ENCODE measurements at regions not wholly inside any gene's neighbourhood (a gene's known extent, or its start where the extent isn't known, plus 50 kb on each side); places are given as distances from the start of the nearest gene placed in this dataset.

DNA sequence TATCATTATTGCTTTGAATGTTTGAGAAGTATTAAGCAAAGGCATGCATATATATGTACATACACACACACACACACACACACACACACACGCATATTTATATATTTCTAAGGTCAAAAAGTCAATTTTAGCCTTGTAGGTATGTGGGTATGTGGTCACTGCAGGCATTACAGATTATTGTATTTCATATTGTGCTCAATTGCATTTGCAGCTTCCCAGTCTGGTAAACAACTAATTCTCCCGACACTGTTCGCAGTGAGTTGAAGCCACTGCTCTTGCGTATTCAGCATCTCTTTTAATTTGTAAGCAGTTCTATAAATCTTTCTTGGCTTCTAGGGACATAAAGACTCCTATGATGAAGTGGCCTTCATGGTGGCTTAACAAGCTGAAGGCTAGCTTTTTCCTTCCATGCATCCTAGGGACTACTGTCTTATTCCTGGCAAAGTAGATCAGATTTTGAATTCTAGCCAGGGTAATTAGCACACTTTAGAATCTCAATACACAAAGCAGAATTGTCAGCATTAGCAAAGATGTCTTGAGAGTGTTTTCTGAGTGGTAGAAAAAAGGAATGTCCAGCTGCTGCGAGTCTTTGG, 368.6 kb upstream of the NEGR1 start:
- peaks cover 2 to 5% of the 10 kb centered on the region in 2 donors for H3K9me3 Mint-ChIP-seq
- Histone ChIP-seq H3K9me3 (ENCODE audit: control insufficient read depth, insufficient read depth, low read length) (no peaks in the 10 kb centered on the region), H3K36me3 (ENCODE audit: control insufficient read depth, insufficient read depth, low read length) (no peaks in the 10 kb centered on the region), H3K4me1 (ENCODE audit: control insufficient read depth, insufficient read depth, low read length) (no peaks in the 10 kb centered on the region), H3K27ac (ENCODE audit: low read length) (no peak overlapping the region), H3K4me3 (ENCODE audit: low read length) (no peak overlapping the region), H3K27me3 (ENCODE audit: control insufficient read depth, insufficient read depth, low read length) (no peaks in the 10 kb centered on the region)
- H3K4me1 Mint-ChIP-seq = no peaks in the 10 kb centered on the region
- H3K27ac Mint-ChIP-seq = no peak overlapping the region
- intact Hi-C loops (cut with micrococcal nuclease) = no loop called here
- TF ChIP-seq, protein P1, sequence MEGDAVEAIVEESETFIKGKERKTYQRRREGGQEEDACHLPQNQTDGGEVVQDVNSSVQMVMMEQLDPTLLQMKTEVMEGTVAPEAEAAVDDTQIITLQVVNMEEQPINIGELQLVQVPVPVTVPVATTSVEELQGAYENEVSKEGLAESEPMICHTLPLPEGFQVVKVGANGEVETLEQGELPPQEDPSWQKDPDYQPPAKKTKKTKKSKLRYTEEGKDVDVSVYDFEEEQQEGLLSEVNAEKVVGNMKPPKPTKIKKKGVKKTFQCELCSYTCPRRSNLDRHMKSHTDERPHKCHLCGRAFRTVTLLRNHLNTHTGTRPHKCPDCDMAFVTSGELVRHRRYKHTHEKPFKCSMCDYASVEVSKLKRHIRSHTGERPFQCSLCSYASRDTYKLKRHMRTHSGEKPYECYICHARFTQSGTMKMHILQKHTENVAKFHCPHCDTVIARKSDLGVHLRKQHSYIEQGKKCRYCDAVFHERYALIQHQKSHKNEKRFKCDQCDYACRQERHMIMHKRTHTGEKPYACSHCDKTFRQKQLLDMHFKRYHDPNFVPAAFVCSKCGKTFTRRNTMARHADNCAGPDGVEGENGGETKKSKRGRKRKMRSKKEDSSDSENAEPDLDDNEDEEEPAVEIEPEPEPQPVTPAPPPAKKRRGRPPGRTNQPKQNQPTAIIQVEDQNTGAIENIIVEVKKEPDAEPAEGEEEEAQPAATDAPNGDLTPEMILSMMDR (IDR thresholded peaks at IDR 0.05) = no peak
- H3K36me3 Mint-ChIP-seq = no peaks in the 10 kb centered on the region
- H3K4me3 Mint-ChIP-seq = no peak overlapping the region
- 92% methylated on average over 4 of the region's 5 CpGs for WGBS (ENCODE audit: insufficient coverage)
- ATAC-seq (no peak), DNase-seq (no peak)
- H3K27me3 Mint-ChIP-seq (ENCODE audit: low read depth in 2 of 2) = no peaks in the 10 kb centered on the region

DNA sequence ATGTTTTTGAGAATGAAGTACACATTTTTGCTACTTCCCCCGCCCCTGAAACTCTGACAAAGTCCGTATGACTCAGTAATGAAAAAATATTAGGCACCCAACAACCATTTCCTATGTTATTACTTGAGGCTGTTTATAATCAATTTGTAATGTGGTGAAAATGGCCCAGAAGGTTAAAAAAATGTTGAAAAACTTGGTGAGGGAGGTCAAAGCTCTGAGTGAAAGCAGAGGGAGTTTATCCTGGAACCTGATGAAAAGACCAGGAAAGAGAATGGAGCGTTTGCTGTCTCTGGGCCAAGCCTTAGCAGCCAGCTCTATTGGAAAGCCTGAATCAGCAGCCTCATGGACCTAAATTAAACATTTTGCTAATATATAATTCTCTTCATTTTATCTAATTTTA, 367.7 kb upstream of the NEGR1 start:
- Histone ChIP-seq H3K27ac (ENCODE audit: low read length) (no peak overlapping the region), H3K9me3 (ENCODE audit: control insufficient read depth, insufficient read depth, low read length) (no peaks in the 10 kb centered on the region), H3K4me1 (ENCODE audit: control insufficient read depth, insufficient read depth, low read length) (no peaks in the 10 kb centered on the region), H3K27me3 (ENCODE audit: control insufficient read depth, insufficient read depth, low read length) (no peaks in the 10 kb centered on the region), H3K4me3 (ENCODE audit: low read length) (no peak overlapping the region), H3K36me3 (ENCODE audit: control insufficient read depth, insufficient read depth, low read length) (no peaks in the 10 kb centered on the region)
- 88% methylated on average over 1 of the region's 3 CpGs for WGBS (ENCODE audit: insufficient coverage)
- ATAC-seq (no peak), DNase-seq (no peak)
- TF ChIP-seq, protein P1 (IDR thresholded peaks at IDR 0.05) = no peak
- Mint-ChIP-seq H3K27me3 (ENCODE audit: low read depth in 2 of 2) (no peaks in the 10 kb centered on the region), H3K27ac (no peak overlapping the region), H3K4me3 (no peak overlapping the region), H3K36me3 (no peaks in the 10 kb centered on the region), H3K4me1 (no peaks in the 10 kb centered on the region), H3K9me3 (peaks cover 2 to 5% of the 10 kb centered on the region in 2 donors)
- intact Hi-C loops (cut with micrococcal nuclease) = no loop called here

DNA sequence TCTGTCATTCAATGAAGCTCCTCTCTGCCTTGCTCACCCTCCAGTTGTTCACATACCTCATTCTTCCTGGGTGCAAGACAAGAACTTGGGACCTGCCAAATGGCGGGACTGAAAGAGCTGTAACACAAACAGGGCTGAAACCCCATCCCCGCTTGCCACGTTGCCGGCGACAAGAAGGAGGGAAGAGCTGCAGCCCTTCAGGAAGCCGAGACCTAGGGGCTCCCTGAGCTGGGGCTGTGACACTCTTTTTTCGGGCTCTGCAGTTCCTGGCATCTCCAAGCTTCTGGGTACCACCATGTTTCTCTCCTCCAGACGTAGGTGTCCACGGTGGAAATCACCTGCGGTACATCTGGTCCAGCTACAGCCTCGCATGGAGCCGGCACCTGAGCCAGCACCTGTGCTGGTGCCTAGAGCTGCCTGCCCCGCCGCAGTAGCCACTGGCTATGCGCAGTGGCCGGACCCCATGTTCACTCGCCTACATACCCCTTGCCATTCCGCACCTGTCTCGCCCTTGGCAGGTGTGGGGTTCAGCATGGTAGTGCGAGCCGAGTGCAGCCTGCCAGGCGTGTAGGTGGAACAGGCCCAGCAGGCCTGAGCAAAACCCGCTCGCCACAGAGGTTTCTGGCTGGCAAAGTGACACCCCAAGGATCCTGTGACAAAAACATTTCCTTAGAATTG, 367.0 kb upstream of the NEGR1 start:
- no peaks in the 10 kb centered on the region for H3K36me3 Mint-ChIP-seq
- TF ChIP-seq, protein P1 (IDR thresholded peaks at IDR 0.05) = no peak
- H3K4me3 Mint-ChIP-seq = no peak overlapping the region
- H3K27ac Mint-ChIP-seq = no peak overlapping the region
- Histone ChIP-seq H3K36me3 (ENCODE audit: control insufficient read depth, insufficient read depth, low read length) (no peaks in the 10 kb centered on the region), H3K4me3 (ENCODE audit: low read length) (no peak overlapping the region), H3K9me3 (ENCODE audit: control insufficient read depth, insufficient read depth, low read length) (no peaks in the 10 kb centered on the region), H3K4me1 (ENCODE audit: control insufficient read depth, insufficient read depth, low read length) (no peaks in the 10 kb centered on the region), H3K27me3 (ENCODE audit: control insufficient read depth, insufficient read depth, low read length) (no peaks in the 10 kb centered on the region), H3K27ac (ENCODE audit: low read length) (no peak overlapping the region)
- DNase-seq = peak in 1 of 2 donors; percentile 10
- ATAC-seq = no peak
- peaks cover 6 to 8% of the 10 kb centered on the region in 2 donors for H3K9me3 Mint-ChIP-seq
- 93% methylated on average over 24 of the region's 24 CpGs for WGBS (ENCODE audit: insufficient coverage)
- intact Hi-C loops (cut with micrococcal nuclease) = no loop called here
- no peaks in the 10 kb centered on the region for H3K4me1 Mint-ChIP-seq
- no peaks in the 10 kb centered on the region for H3K27me3 Mint-ChIP-seq (ENCODE audit: low read depth in 2 of 2)

DNA sequence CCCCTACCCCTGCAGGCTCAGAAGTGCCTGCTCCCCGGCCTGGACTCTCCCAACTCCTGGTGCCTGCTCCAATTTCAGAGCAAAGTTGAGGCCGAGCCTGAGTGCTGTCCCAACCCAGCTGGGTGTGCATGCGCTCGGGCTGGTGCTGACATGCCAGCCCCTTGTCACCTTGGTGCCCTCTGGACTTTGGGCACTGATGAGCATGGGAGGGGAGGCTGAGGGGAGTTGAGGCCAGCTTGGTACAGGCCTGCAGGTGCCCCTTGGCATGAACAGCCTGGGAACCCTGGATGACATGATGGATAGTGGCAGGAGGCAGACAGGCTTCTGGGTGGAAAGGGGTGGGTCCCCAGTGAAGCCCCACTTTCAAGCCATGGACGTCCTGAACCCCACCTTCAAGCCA, 366.1 kb upstream of the NEGR1 start:
- TF ChIP-seq, protein P1 (IDR thresholded peaks at IDR 0.05) = no peak
- Histone ChIP-seq H3K4me3 (ENCODE audit: low read length) (no peak overlapping the region), H3K27ac (ENCODE audit: low read length) (no peak overlapping the region), H3K36me3 (ENCODE audit: control insufficient read depth, insufficient read depth, low read length) (no peaks in the 10 kb centered on the region), H3K9me3 (ENCODE audit: control insufficient read depth, insufficient read depth, low read length) (no peaks in the 10 kb centered on the region), H3K27me3 (ENCODE audit: control insufficient read depth, insufficient read depth, low read length) (no peaks in the 10 kb centered on the region), H3K4me1 (ENCODE audit: control insufficient read depth, insufficient read depth, low read length) (no peaks in the 10 kb centered on the region)
- H3K36me3 Mint-ChIP-seq = no peaks in the 10 kb centered on the region
- no peaks in the 10 kb centered on the region for H3K27me3 Mint-ChIP-seq (ENCODE audit: low read depth in 2 of 2)
- no peak overlapping the region for H3K27ac Mint-ChIP-seq
- intact Hi-C loops (cut with micrococcal nuclease) = no loop called here
- DNase-seq (no peak), ATAC-seq (no peak)
- no peak overlapping the region for H3K4me3 Mint-ChIP-seq
- H3K9me3 Mint-ChIP-seq = peaks cover 12 to 15% of the 10 kb centered on the region in 2 donors
- H3K4me1 Mint-ChIP-seq = no peaks in the 10 kb centered on the region
- WGBS (ENCODE audit: insufficient coverage) = 62% methylated on average over 5 of the region's 5 CpGs

All from natural killer cell (primary cell).